AG09319 (cell line): ENCODE measurements at regions not wholly inside any gene's neighbourhood (a gene's known extent, or its start where the extent isn't known, plus 50 kb on each side); places are given as distances from the start of the nearest gene placed in this dataset.

Experiments used
- DNase-seq: peaks from one replicate; pipeline ENCODE4 v3.0.0-alpha.2; 2010; ENCODE audit warnings: low read depth; ENCODE audit errors: extremely low read depth
- TF ChIP-seq, protein P1 (sequence below): IDR thresholded peaks from 2 replicates; pipeline ENCODE4 v1.5.1; 2011; ENCODE audit warnings: low read depth, mild to moderate bottlenecking, inconsistent platforms, low read length, moderate library complexity

DNA sequence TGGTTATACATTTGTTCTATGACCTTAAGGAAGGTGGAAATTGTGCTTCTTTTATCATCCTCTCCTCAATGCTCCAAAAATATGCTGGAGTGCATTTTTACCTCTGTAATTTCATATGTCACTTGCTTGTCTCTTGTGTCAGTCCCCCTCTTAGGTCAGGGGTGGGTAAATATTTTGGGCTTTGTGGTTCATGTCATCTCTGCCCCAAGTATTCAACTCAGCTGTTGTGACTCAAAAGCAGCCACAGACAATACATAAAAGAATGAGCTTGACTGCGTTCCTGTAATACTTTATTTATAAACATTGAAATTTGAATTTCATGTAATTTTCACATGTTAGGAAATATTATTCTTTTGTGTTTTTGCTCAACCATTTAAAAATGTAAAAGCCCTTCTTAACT is 60.4 kb upstream of the SLC24A5 start:
- DNase-seq, result no peak
- TF ChIP-seq, protein P1, sequence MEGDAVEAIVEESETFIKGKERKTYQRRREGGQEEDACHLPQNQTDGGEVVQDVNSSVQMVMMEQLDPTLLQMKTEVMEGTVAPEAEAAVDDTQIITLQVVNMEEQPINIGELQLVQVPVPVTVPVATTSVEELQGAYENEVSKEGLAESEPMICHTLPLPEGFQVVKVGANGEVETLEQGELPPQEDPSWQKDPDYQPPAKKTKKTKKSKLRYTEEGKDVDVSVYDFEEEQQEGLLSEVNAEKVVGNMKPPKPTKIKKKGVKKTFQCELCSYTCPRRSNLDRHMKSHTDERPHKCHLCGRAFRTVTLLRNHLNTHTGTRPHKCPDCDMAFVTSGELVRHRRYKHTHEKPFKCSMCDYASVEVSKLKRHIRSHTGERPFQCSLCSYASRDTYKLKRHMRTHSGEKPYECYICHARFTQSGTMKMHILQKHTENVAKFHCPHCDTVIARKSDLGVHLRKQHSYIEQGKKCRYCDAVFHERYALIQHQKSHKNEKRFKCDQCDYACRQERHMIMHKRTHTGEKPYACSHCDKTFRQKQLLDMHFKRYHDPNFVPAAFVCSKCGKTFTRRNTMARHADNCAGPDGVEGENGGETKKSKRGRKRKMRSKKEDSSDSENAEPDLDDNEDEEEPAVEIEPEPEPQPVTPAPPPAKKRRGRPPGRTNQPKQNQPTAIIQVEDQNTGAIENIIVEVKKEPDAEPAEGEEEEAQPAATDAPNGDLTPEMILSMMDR, result no peak

DNA sequence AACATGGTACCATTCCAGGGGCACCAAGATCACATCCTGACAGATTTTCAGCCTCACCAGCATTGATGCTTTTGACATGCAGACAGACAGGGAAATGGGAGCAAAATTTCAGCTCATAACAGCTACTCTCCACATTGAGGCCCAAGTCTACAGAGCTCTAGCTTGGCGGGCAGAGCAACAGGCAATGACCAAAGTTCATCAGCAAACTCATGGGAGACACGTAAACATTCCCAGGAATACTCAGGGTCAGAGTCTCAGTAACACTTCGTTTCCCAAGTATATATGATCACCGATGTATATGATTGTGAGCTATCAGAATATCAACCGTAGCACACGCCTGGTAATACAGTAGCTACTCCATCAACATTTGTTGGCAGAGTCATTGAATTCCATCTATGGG is 59.2 kb upstream of the SLC24A5 start:
- TF ChIP-seq, protein P1, result no peak
- DNase-seq, result no peak

DNA sequence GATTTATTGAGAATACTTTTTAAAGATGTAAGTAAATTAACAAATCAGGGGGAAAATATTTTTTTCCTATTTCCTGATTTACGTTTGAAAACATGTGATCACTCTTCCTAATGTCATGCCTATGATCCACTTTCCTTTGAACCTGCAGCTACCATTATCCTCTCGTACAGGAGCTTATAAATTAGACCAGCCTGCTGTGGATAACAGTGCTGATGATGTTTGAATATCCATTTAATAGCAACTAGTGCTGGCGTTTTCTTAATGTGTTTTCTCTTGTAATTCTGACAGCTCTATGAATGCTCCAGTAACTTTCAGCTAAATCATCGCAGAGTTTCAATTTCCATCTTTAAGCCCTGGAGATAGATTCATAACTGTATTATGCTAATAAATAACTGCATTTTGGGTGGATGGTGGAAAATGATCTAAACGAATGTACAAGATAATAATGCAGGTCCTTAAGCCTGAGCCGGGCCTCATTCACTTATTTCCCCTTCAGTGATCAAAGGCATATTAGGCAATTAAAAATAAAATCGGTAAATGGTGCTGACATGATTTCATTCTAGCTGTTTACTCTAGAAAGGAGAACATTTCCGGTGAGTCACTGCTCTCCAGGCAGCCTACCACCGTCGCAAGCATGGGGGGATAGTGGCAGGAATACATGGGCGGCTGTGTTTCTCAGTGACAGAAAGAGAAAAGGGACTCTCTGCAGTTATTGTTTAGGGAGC is 58.5 kb upstream of the SLC24A5 start:
- TF ChIP-seq, protein P1, result no peak
- DNase-seq, result no peak

DNA sequence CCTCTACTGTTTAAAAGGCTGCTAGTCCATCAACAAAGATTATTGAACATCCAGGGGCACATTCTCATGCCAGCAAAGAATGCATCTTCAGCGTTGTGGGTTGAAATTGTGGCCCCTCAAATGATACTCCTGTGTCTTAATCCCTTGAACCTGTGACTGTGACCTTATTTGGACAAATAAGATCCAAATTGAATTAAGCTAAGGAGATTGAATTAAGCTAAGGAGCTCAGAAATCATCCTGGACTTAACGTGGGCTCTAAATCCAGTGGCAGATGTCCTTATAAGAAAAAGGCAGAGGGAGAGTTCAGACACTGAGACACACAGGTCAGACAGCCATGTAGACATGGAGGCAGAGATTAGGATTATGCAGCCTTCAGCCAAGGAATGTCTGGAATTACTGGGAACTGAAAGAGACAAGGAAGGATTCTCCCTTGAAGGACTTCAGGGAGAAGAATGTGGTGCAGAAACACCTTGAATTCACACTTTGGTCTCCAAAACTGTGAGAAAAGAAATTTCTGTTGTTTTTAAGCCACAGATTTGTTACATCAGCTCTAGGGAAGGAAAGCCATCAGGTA is 57.3 kb upstream of the SLC24A5 start:
- TF ChIP-seq, protein P1, result no peak
- DNase-seq, result no peak

DNA sequence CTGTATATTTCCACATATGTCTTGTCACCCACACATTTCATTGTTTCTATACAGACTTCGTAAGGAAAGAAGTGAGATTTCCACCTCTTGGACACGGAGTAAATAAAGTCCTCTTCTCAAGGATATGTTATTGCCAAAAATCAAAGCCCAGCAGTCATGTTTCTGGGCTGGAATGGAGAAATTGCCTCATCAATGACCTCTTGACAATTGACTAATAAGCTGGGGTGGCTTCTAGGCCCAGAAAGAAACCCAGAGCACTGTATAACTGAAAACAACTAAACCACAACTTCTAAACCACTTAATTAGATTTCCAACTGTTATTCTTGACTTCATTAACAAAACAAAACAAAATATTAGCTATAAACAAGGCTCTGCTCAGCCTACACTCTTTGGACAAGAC is 56.4 kb upstream of the SLC24A5 start:
- TF ChIP-seq, protein P1, result no peak
- no peak for DNase-seq

DNA sequence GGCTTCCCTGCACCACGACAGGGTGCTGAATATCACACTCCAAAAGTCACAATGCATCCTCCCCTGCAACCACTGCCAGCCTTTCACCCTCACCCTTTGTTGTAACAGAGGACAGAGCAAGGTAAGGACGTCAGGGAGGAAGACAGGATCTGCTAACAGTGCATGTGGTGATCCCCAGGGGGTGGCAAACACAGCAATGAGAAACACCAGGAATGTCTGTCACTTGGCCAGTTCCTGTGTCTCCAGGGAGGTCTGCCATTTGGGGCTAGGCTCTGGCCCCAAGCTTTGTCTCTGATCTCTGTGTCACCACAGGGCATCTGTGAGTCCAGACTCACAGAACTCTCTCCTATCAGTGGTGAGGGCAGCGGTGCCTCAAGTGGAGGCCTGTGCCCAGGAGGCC is 54.3 kb upstream of the SLC24A5 start:
- no peak for DNase-seq
- TF ChIP-seq, protein P1, result no peak
